KMS-11 (cell line): ENCODE measurements at regions not wholly inside any gene's neighbourhood (a gene's known extent, or its start where the extent isn't known, plus 50 kb on each side); places are given as distances from the start of the nearest gene placed in this dataset.

ENCODE experiments used
- H2AFZ ChIP-seq: fragments of 200-600 bp; sonication (generic); 2 replicates; pipeline ENCODE4 v1.6.1; 2016; ENCODE audit warnings: antibody characterized with exemption, mixed run types, low read depth
- H3K27ac ChIP-seq: fragments of 200-600 bp; sonication (generic); 2 replicates; pipeline ENCODE4 v1.6.1; 2016; ENCODE audit warnings: mild to moderate bottlenecking, mixed run types
- H3K27me3 ChIP-seq: fragments of 200-600 bp; sonication (generic); 2 replicates; pipeline ENCODE4 v1.6.1; 2017; ENCODE audit warnings: mild to moderate bottlenecking, low read depth, mixed run types, moderate library complexity; ENCODE audit not compliant: insufficient read depth
- H3K36me3 ChIP-seq: fragments of 200-600 bp; sonication (generic); 2 replicates; pipeline ENCODE4 v1.6.1; 2017; ENCODE audit warnings: mild to moderate bottlenecking, mixed run types; ENCODE audit not compliant: insufficient read depth
- H3K4me1 ChIP-seq: fragments of 200-600 bp; sonication (generic); 2 replicates; pipeline ENCODE4 v1.6.1; 2016; ENCODE audit warnings: mild to moderate bottlenecking, low read depth, mixed run types; ENCODE audit not compliant: poor library complexity, severe bottlenecking
- H3K4me2 ChIP-seq: fragments of 200-600 bp; sonication (generic); 2 replicates; pipeline ENCODE4 v1.7.0; 2016; ENCODE audit warnings: mild to moderate bottlenecking, mixed run types
- H3K4me3 ChIP-seq: fragments of 200-600 bp; sonication (generic); IDR thresholded peaks from 2 replicates; pipeline ENCODE4 v1.6.1; 2017; ENCODE audit warnings: low read depth, low read length, mixed read lengths; ENCODE audit not compliant: insufficient read depth
- H3K79me2 ChIP-seq: fragments of 200-600 bp; sonication (generic); 2 replicates; pipeline ENCODE4 v1.6.1; 2016; ENCODE audit warnings: low read depth, mixed run types; ENCODE audit not compliant: insufficient read depth
- H3K9ac ChIP-seq: fragments of 200-600 bp; sonication (generic); 2 replicates; pipeline ENCODE4 v1.6.1; 2016; ENCODE audit warnings: mild to moderate bottlenecking, mixed run types
- H4K20me1 ChIP-seq: fragments of 200-600 bp; sonication (generic); 2 replicates; pipeline ENCODE4 v1.6.1; 2016; ENCODE audit warnings: mild to moderate bottlenecking, mixed run types; ENCODE audit not compliant: insufficient read depth
- TF ChIP-seq, protein P1 (sequence below): fragments of 200-600 bp; sonication (generic); conservative IDR thresholded peaks from 2 replicates; pipeline ENCODE4 v1.6.1; 2017; ENCODE audit warnings: low read depth, mild to moderate bottlenecking, antibody characterized with exemption, low read length, moderate library complexity, mixed read lengths

DNA sequence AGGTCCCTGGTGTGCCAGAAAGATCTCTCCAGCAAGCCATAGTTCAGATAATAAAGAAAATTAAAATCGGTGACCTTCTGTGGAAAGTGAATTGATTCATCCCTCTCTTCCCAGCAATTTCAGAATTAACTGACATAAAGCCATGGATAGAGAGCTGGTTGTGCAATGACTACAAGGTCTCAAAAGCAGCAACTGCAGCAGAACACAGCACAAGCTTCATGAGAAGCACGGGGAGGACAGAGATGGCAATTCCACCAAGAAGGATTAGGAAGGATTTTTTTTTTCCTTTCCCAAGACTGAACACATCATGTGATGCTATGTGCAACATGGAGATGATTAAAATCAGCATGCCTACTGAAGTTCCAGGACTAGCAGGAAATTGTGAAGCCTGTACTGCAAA lies 154.9 kb upstream of the PLEKHG7 start:
- no peak overlapping the region for H3K27ac ChIP-seq
- H3K4me3 ChIP-seq = no peak overlapping the region
- no peaks in the 10 kb centered on the region for H3K27me3 ChIP-seq
- H3K36me3 ChIP-seq = no peaks in the 10 kb centered on the region
- H4K20me1 ChIP-seq = no peaks in the 10 kb centered on the region
- no peak overlapping the region for H3K4me2 ChIP-seq
- H2AFZ ChIP-seq = no peak overlapping the region
- no peaks in the 10 kb centered on the region for H3K79me2 ChIP-seq
- TF ChIP-seq, protein P1, sequence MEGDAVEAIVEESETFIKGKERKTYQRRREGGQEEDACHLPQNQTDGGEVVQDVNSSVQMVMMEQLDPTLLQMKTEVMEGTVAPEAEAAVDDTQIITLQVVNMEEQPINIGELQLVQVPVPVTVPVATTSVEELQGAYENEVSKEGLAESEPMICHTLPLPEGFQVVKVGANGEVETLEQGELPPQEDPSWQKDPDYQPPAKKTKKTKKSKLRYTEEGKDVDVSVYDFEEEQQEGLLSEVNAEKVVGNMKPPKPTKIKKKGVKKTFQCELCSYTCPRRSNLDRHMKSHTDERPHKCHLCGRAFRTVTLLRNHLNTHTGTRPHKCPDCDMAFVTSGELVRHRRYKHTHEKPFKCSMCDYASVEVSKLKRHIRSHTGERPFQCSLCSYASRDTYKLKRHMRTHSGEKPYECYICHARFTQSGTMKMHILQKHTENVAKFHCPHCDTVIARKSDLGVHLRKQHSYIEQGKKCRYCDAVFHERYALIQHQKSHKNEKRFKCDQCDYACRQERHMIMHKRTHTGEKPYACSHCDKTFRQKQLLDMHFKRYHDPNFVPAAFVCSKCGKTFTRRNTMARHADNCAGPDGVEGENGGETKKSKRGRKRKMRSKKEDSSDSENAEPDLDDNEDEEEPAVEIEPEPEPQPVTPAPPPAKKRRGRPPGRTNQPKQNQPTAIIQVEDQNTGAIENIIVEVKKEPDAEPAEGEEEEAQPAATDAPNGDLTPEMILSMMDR = no peak
- no peak overlapping the region for H3K9ac ChIP-seq
- H3K4me1 ChIP-seq = peaks cover 25% of the 10 kb centered on the region

DNA sequence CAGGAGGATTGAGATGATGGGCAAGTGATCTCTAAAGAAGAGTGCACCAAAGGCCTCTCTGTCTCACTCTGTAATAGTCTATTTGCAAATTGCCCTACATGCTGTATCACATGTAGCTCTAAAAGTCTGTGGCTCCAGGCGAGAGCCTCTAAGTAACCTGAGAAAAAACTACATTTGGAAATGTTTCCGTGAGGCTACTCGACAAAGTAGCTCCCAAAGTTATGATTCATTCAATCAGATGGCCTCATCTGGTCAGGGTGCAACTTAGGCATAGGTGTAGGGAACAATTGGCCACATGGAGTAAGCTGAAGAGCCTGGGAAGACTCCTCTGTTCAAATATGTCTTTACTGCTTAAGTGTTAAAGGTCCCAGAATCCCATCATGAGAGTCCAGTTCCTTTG lies 155.4 kb upstream of the PLEKHG7 start:
- H3K27me3 ChIP-seq = no peaks in the 10 kb centered on the region
- no peak overlapping the region for H3K4me3 ChIP-seq
- H3K27ac ChIP-seq = no peak overlapping the region
- TF ChIP-seq, protein P1 = no peak
- no peaks in the 10 kb centered on the region for H4K20me1 ChIP-seq
- H2AFZ ChIP-seq = no peak overlapping the region
- H3K9ac ChIP-seq = no peak overlapping the region
- no peak overlapping the region for H3K4me2 ChIP-seq
- H3K36me3 ChIP-seq = no peaks in the 10 kb centered on the region
- peaks cover 20% of the 10 kb centered on the region for H3K4me1 ChIP-seq
- H3K79me2 ChIP-seq = no peaks in the 10 kb centered on the region

DNA sequence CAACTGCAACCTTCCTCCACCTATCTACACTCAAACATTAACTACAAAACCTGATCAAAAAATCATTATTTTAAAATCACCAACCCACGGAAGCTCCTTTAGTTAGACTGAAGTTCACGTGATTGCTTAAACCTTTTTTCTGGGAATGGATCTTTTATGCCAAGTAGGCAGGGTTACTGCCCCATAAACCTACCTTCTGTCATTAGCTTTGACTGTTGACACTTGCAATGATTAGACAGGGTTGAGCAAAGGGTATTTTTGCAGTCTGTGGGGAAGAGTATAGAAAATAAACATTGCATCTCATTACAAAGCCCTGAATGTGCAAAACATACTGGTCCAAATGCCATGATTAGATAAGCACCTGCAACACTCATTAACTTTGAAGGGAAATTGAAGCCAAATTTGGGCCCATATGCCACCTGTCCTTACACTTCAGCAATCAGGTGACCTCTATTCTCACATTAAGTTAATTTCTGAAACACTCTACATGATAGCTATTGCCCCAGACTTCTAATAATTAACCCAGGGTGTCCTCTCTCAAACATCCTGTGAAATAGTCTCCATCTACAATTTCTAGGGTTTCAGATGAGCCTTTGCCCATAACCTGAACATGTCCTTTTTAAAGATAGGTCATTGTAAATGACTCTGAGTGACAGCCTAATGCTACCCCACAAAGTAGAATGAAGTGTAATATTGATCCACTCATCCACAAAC lies 156.0 kb upstream of the PLEKHG7 start:
- Histone ChIP-seq H3K4me3 (no peak overlapping the region), H3K27ac (no peak overlapping the region), H3K9ac (no peak overlapping the region), H3K4me1 (peaks cover 14% of the 10 kb centered on the region), H3K36me3 (no peaks in the 10 kb centered on the region), H3K27me3 (no peaks in the 10 kb centered on the region), H3K4me2 (no peak overlapping the region), H2AFZ (no peak overlapping the region), H4K20me1 (no peaks in the 10 kb centered on the region), H3K79me2 (no peaks in the 10 kb centered on the region)
- TF ChIP-seq, protein P1 = no peak

DNA sequence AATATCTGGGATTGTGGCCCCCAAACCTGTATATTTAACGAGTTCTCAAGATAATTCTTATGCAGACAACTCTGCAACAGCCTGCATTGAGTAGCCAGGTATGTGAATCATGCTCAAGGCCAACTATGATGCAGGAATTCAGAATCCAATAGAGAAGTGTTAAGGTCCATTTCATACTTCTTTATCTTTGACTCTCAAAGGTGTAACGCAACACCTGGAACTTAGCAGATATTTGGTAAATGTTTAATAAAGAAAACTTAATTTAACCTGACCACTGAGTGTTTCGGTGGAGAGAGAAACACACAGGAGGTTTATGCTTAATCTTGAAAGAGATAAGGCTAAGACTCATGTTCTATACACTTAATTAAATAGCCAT lies 156.5 kb upstream of the PLEKHG7 start:
- no peak overlapping the region for H2AFZ ChIP-seq
- H3K27ac ChIP-seq = no peak overlapping the region
- H3K36me3 ChIP-seq = no peaks in the 10 kb centered on the region
- TF ChIP-seq, protein P1 = no peak
- H4K20me1 ChIP-seq = no peaks in the 10 kb centered on the region
- no peaks in the 10 kb centered on the region for H3K79me2 ChIP-seq
- no peak overlapping the region for H3K4me3 ChIP-seq
- no peaks in the 10 kb centered on the region for H3K27me3 ChIP-seq
- H3K4me2 ChIP-seq = no peak overlapping the region
- peaks cover 8% of the 10 kb centered on the region for H3K4me1 ChIP-seq
- H3K9ac ChIP-seq = no peak overlapping the region
